ENCODE measurements at regions not wholly inside any gene's neighbourhood (a gene's known extent, or its start where the extent isn't known, plus 50 kb on each side); places are given as distances from the start of the nearest gene placed in this dataset.

- TF ChIP-seq, protein P1, sequence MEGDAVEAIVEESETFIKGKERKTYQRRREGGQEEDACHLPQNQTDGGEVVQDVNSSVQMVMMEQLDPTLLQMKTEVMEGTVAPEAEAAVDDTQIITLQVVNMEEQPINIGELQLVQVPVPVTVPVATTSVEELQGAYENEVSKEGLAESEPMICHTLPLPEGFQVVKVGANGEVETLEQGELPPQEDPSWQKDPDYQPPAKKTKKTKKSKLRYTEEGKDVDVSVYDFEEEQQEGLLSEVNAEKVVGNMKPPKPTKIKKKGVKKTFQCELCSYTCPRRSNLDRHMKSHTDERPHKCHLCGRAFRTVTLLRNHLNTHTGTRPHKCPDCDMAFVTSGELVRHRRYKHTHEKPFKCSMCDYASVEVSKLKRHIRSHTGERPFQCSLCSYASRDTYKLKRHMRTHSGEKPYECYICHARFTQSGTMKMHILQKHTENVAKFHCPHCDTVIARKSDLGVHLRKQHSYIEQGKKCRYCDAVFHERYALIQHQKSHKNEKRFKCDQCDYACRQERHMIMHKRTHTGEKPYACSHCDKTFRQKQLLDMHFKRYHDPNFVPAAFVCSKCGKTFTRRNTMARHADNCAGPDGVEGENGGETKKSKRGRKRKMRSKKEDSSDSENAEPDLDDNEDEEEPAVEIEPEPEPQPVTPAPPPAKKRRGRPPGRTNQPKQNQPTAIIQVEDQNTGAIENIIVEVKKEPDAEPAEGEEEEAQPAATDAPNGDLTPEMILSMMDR (IDR thresholded peaks at IDR 0.05): no peak
- no peak for TF ChIP-seq POLR2A (IDR thresholded peaks at IDR 0.05)
Observed at GRCh38 chr10:109622566-109622965, 300.7 kb downstream of the XPNPEP1 start.

Data from testis (tissue), 2 donors.